GM12878 (cell line): ENCODE measurements at regions not wholly inside any gene's neighbourhood (a gene's known extent, or its start where the extent isn't known, plus 50 kb on each side); places are given as distances from the start of the nearest gene placed in this dataset.

Experiments used
- ATAC-seq: fragments of 200-7000 bp; cut with Tn5 transposase; 3 replicates; pipeline ENCODE4 v1.9.1; 2020; ENCODE audit warnings: mild to moderate bottlenecking, moderate library complexity
- BruUV-seq: library from RNA; stranded (reverse); fragments of 400-500 nt; replicated peaks from 2 replicates; lab custom pipeline; 2021; lab: Mats Ljungman, UMichigan
- CTCF ChIA-PET: fragments of 300-600 bp; sonication (Branson Sonifier 250); formaldehyde crosslinking; extraction: SDS; loops from one replicate; lab custom pipeline; 2021; ENCODE audit warnings: inconsistent platforms; lab: Yijun Ruan, JAX
- POLR2A ChIA-PET: fragments of 350-600 bp; formaldehyde crosslinking; extraction: SDS; loops from one replicate; lab custom pipeline; 2021; ENCODE audit warnings: inconsistent platforms; lab: Charles Lee
- RAD21 ChIA-PET: fragments of 300-600 bp; sonication (Branson Sonifier 250); formaldehyde crosslinking; loops from one replicate; lab custom pipeline; 2023; ENCODE audit warnings: antibody characterized with exemption; ENCODE audit not compliant: unreplicated experiment; lab: Charles Lee
- SMC1A ChIA-PET: fragments of 300-600 bp; sonication (Branson Sonifier 250); formaldehyde crosslinking; loops from one replicate; lab custom pipeline; 2023; ENCODE audit not compliant: unreplicated experiment, uncharacterized antibody; lab: Charles Lee
- DNase-seq: peaks from one replicate; pipeline ENCODE4 v3.0.0-alpha.2; 2011; ENCODE audit warnings: low read depth, low spot score
- FAIRE-seq: peaks from 3 replicates; lab custom pipeline; 2011; peaks lifted over from hg19 to GRCh38; lab: Jason Lieb, UNC
- H2AFZ ChIP-seq: 2 replicates; pipeline ENCODE4 v1.6.0; 2011; ENCODE audit warnings: low read depth, low read length, control low read depth; ENCODE audit not compliant: control insufficient read depth
- H3K27ac ChIP-seq: 2 replicates; pipeline ENCODE4 v1.5.1; 2011; ENCODE audit warnings: control low read depth; ENCODE audit not compliant: control insufficient read depth, insufficient read depth
- H3K27me3 ChIP-seq, 2 experiments: replicated peaks in 1 of 2; 2 replicates each; pipeline versions ENCODE4 v1.6.0 to v1.6.1; 2011; ENCODE audit warnings: low read length in 1 of 2; ENCODE audit not compliant: control insufficient read depth in 2 of 2, insufficient read depth in 2 of 2
- H3K36me3 ChIP-seq, 2 experiments: 2 replicates each; pipeline ENCODE4 v1.5.1; 2011; ENCODE audit warnings: low read length in 1 of 2; ENCODE audit not compliant: control insufficient read depth in 2 of 2, insufficient read depth in 2 of 2
- H3K4me1 ChIP-seq: 2 replicates; pipeline ENCODE4 v1.6.1; 2011; ENCODE audit warnings: mild to moderate bottlenecking, low read length, moderate library complexity, mixed read lengths; ENCODE audit not compliant: control insufficient read depth, insufficient read depth
- H3K4me2 ChIP-seq: 2 replicates; pipeline ENCODE4 v1.6.0; 2011; ENCODE audit warnings: control low read depth; ENCODE audit not compliant: control insufficient read depth, insufficient read depth
- H3K4me3 ChIP-seq: fragments of 200-600 bp; sonication (generic); 2 replicates; pipeline ENCODE4 v1.5.1; 2016
- H3K79me2 ChIP-seq: 2 replicates; pipeline ENCODE4 v1.6.0; 2011; ENCODE audit warnings: low read length; ENCODE audit not compliant: control insufficient read depth, insufficient read depth
- H3K9ac ChIP-seq: 2 replicates; pipeline ENCODE4 v1.8.0; 2011; ENCODE audit warnings: low read length, control low read depth, mixed read lengths; ENCODE audit not compliant: control insufficient read depth, insufficient read depth
- H3K9me3 ChIP-seq: replicated peaks from 3 replicates; pipeline ENCODE4 v1.5.1; 2011; ENCODE audit warnings: mild to moderate bottlenecking, low read length; ENCODE audit not compliant: control insufficient read depth, insufficient read depth
- H4K20me1 ChIP-seq: 2 replicates; pipeline ENCODE4 v1.6.0; 2011; ENCODE audit not compliant: control insufficient read depth, insufficient read depth
- ASH2L ChIP-seq: fragments of 300-600, 200-600 bp; sonication (generic); IDR thresholded peaks from 2 replicates; pipeline ENCODE4 v1.6.1; 2017; ENCODE audit warnings: low read depth, mild to moderate bottlenecking, borderline replicate concordance
- CHD2 ChIP-seq: IDR thresholded peaks from 2 replicates; pipeline ENCODE4 v1.6.1; 2011; ENCODE audit warnings: low read depth, low read length, improper control_type of control experiment, borderline replicate concordance
- DPF2 ChIP-seq: fragments of 450-650 bp; IDR thresholded peaks from 2 replicates; pipeline ENCODE4 v1.6.1; 2017; ENCODE audit warnings: mild to moderate bottlenecking
- FOXM1 ChIP-seq: IDR thresholded peaks from 2 replicates; pipeline ENCODE4 v1.6.1; 2012; ENCODE audit warnings: low read depth, mild to moderate bottlenecking, inconsistent platforms, low read length, moderate library complexity
- GABPA ChIP-seq: IDR thresholded peaks from 2 replicates; pipeline ENCODE4 v1.6.1; 2014; ENCODE audit warnings: antibody characterized with exemption, low read depth, mild to moderate bottlenecking, inconsistent platforms
- HDAC2 ChIP-seq: fragments of 200-600 bp; sonication (generic); IDR thresholded peaks from 2 replicates; pipeline ENCODE4 v1.6.1; 2017
- HDAC6 ChIP-seq: fragments of 200-600 bp; sonication (generic); IDR thresholded peaks from one replicate; pipeline ENCODE4 v1.8.0; 2017; ENCODE audit warnings: antibody characterized with exemption; ENCODE audit not compliant: unreplicated experiment
- IRF4 ChIP-seq: IDR thresholded peaks from 2 replicates; pipeline ENCODE4 v1.6.1; 2011; ENCODE audit warnings: low read depth, low read length
- NFXL1 ChIP-seq: fragments of 450-650 bp; IDR thresholded peaks from 2 replicates; pipeline ENCODE4 v1.6.1; 2017; ENCODE audit warnings: antibody characterized with exemption, mild to moderate bottlenecking, borderline replicate concordance
- NFYA ChIP-seq: IDR thresholded peaks from 2 replicates; pipeline ENCODE4 v1.6.1; 2011; ENCODE audit warnings: low read depth, mild to moderate bottlenecking, low read length, improper control_type of control experiment, borderline replicate concordance
- NR2C2 ChIP-seq: IDR thresholded peaks from 2 replicates; pipeline ENCODE4 v1.6.1; 2011; ENCODE audit warnings: borderline replicate concordance, low read depth; ENCODE audit not compliant: control insufficient read depth, insufficient read length
- RELA ChIP-seq: fragments of 450-650 bp; IDR thresholded peaks from 2 replicates; pipeline ENCODE4 v1.8.0; 2014; ENCODE audit warnings: borderline replicate concordance; ENCODE audit not compliant: partially characterized antibody
- SMARCA5 ChIP-seq: fragments of 450-650 bp; IDR thresholded peaks from 2 replicates; pipeline ENCODE4 v1.6.1; 2017; ENCODE audit warnings: mild to moderate bottlenecking
- SRF ChIP-seq, 2 experiments: IDR thresholded peaks; 2 replicates each; pipeline ENCODE4 v1.6.1; 2011; ENCODE audit warnings: low read depth in 2 of 2, low read length in 2 of 2, mild to moderate bottlenecking in 1 of 2, moderate library complexity in 1 of 2
- WGBS: methylation state at CpG from one replicate; pipeline ENCODE4 v1.1.6; 2016; ENCODE audit warnings: low lambda C conversion rate; ENCODE audit not compliant: insufficient replicate concordance, insufficient coverage; ENCODE audit errors: missing lambda C conversion rate; 5-methylcytosine and 5-hydroxymethylcytosine counted together
- in situ Hi-C: fragments of 300-500 bp; cut with MboI; formaldehyde crosslinking; loops from 9 replicates; pipeline ENCODE4 v1.14.3; 2018; ENCODE audit warnings: mixed read lengths
- intact Hi-C: fragments of 100-400 bp; cut with micrococcal nuclease; formaldehyde crosslinking; loops from one replicate; pipeline ENCODE4 v1.14.2; 2022; ENCODE audit not compliant: unreplicated experiment
- TF ChIP-seq, protein P1 (sequence below): fragments of 450-650 bp; conservative IDR thresholded peaks from 2 replicates; pipeline ENCODE4 v1.6.1; 2017; ENCODE audit warnings: mild to moderate bottlenecking, moderate library complexity
- TF ChIP-seq, protein P2 (sequence below): IDR thresholded peaks from 2 replicates; pipeline ENCODE4 v1.6.1; 2011; ENCODE audit warnings: borderline replicate concordance, low read depth, mild to moderate bottlenecking, moderate library complexity, mixed read lengths, low read length; ENCODE audit not compliant: insufficient read depth; ENCODE audit errors: extremely low read length
- TF ChIP-seq, protein P3 (sequence below): fragments of 450-650 bp; IDR thresholded peaks from 2 replicates; pipeline ENCODE4 v1.6.1; 2017; ENCODE audit warnings: low read depth, mild to moderate bottlenecking, moderate library complexity
- TF ChIP-seq, protein P4 (sequence below): fragments of 450-650 bp; formaldehyde crosslinking; IDR thresholded peaks from 2 replicates; pipeline ENCODE4 v1.4.0; 2020; ENCODE audit warnings: mild to moderate bottlenecking, moderate library complexity

DNA sequence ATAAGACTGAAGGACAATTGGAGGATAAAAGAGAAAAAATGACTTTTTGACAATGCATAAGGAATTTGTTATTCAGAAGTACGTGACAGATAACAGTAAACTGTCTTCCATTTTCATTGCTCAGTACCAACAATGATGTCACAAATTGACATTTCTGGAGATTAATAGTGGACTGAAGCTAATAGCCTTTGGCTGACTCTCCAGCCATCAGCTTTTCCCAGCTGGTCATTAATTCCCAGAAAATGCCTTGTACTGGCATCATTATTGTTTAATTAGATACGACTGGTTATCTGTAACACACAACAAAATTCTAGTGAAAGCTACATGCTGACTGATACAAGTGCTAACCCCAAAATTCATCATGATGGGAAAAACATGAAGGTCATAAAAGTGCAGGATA is 147.9 kb upstream of the FGF13 start:
- CTCF ChIA-PET: no interaction called here
- no peak for FAIRE-seq
- RAD21 ChIA-PET: no interaction called here
- Histone ChIP-seq H3K27me3 (no peaks in the 10 kb centered on the region; a peak in 1 of 4 replicates), H3K9me3 (no peaks in the 10 kb centered on the region), H3K4me2 (no peak overlapping the region), H3K27ac (no peak overlapping the region), H2AFZ (no peak overlapping the region), H3K36me3 (no peaks in the 10 kb centered on the region), H3K4me3 (no peak overlapping the region), H4K20me1 (no peaks in the 10 kb centered on the region), H3K9ac (no peak overlapping the region), H3K4me1 (no peaks in the 10 kb centered on the region), H3K79me2 (no peaks in the 10 kb centered on the region)
- no peak for DNase-seq
- in situ Hi-C loops: no loop called here
- WGBS: 21% methylated on average over 2 of the region's 2 CpGs
- no TSS peak for BruUV-seq
- SMC1A ChIA-PET: interaction anchor here (1.1 kb wide), 2 partner anchors 14 to 699 kb away, joined by 3 read pairs; no protein-coding TSS in a partner anchor
- intact Hi-C loops: no loop called here
- POLR2A ChIA-PET: interaction anchor here (0.6 kb wide), 1 partner anchor 1506 kb away, joined by 3 read pairs; no protein-coding TSS in a partner anchor
- ATAC-seq: no peak
- TF ChIP-seq, protein P1, sequence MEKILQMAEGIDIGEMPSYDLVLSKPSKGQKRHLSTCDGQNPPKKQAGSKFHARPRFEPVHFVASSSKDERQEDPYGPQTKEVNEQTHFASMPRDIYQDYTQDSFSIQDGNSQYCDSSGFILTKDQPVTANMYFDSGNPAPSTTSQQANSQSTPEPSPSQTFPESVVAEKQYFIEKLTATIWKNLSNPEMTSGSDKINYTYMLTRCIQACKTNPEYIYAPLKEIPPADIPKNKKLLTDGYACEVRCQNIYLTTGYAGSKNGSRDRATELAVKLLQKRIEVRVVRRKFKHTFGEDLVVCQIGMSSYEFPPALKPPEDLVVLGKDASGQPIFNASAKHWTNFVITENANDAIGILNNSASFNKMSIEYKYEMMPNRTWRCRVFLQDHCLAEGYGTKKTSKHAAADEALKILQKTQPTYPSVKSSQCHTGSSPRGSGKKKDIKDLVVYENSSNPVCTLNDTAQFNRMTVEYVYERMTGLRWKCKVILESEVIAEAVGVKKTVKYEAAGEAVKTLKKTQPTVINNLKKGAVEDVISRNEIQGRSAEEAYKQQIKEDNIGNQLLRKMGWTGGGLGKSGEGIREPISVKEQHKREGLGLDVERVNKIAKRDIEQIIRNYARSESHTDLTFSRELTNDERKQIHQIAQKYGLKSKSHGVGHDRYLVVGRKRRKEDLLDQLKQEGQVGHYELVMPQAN: no peak
- TF ChIP-seq, protein P2, sequence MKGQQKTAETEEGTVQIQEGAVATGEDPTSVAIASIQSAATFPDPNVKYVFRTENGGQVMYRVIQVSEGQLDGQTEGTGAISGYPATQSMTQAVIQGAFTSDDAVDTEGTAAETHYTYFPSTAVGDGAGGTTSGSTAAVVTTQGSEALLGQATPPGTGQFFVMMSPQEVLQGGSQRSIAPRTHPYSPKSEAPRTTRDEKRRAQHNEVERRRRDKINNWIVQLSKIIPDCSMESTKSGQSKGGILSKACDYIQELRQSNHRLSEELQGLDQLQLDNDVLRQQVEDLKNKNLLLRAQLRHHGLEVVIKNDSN: no peak
- no peak for TF ChIP-seq HDAC6
- no peak for TF ChIP-seq GABPA
- no peak for TF ChIP-seq HDAC2
- TF ChIP-seq, protein P3, sequence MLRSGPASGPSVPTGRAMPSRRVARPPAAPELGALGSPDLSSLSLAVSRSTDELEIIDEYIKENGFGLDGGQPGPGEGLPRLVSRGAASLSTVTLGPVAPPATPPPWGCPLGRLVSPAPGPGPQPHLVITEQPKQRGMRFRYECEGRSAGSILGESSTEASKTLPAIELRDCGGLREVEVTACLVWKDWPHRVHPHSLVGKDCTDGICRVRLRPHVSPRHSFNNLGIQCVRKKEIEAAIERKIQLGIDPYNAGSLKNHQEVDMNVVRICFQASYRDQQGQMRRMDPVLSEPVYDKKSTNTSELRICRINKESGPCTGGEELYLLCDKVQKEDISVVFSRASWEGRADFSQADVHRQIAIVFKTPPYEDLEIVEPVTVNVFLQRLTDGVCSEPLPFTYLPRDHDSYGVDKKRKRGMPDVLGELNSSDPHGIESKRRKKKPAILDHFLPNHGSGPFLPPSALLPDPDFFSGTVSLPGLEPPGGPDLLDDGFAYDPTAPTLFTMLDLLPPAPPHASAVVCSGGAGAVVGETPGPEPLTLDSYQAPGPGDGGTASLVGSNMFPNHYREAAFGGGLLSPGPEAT: no peak
- no peak for TF ChIP-seq NFXL1
- TF ChIP-seq NR2C2: no peak
- TF ChIP-seq ASH2L: no peak
- TF ChIP-seq FOXM1: no peak
- TF ChIP-seq, protein P4, sequence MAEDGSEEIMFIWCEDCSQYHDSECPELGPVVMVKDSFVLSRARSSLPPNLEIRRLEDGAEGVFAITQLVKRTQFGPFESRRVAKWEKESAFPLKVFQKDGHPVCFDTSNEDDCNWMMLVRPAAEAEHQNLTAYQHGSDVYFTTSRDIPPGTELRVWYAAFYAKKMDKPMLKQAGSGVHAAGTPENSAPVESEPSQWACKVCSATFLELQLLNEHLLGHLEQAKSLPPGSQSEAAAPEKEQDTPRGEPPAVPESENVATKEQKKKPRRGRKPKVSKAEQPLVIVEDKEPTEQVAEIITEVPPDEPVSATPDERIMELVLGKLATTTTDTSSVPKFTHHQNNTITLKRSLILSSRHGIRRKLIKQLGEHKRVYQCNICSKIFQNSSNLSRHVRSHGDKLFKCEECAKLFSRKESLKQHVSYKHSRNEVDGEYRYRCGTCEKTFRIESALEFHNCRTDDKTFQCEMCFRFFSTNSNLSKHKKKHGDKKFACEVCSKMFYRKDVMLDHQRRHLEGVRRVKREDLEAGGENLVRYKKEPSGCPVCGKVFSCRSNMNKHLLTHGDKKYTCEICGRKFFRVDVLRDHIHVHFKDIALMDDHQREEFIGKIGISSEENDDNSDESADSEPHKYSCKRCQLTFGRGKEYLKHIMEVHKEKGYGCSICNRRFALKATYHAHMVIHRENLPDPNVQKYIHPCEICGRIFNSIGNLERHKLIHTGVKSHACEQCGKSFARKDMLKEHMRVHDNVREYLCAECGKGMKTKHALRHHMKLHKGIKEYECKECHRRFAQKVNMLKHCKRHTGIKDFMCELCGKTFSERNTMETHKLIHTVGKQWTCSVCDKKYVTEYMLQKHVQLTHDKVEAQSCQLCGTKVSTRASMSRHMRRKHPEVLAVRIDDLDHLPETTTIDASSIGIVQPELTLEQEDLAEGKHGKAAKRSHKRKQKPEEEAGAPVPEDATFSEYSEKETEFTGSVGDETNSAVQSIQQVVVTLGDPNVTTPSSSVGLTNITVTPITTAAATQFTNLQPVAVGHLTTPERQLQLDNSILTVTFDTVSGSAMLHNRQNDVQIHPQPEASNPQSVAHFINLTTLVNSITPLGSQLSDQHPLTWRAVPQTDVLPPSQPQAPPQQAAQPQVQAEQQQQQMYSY: no peak
- no peak for TF ChIP-seq RELA
- no peak for TF ChIP-seq CHD2
- no peak for TF ChIP-seq DPF2
- TF ChIP-seq IRF4: no peak
- TF ChIP-seq SMARCA5: no peak
- TF ChIP-seq NFYA: no peak
- TF ChIP-seq SRF (IDR thresholded peaks at IDR 0.05; ENCODE audit: low read depth in 2 of 2, low read length in 2 of 2): no peak
